GM23338 (cell line): ENCODE measurements at regions not wholly inside any gene's neighbourhood (a gene's known extent, or its start where the extent isn't known, plus 50 kb on each side); places are given as distances from the start of the nearest gene placed in this dataset.

Experiments
- CTCF ChIP-seq, 2 experiments: fragments of 200-600 bp in 1 of 2; sonication (generic) in 1 of 2; conservative IDR thresholded peaks; 2 replicates each; pipeline versions ENCODE4 v1.5.1 to v1.6.1; 2016 to 2017; ENCODE audit warnings: antibody characterized with exemption in 2 of 2, low read depth in 2 of 2, mild to moderate bottlenecking in 2 of 2, moderate library complexity in 1 of 2
- EZH2 ChIP-seq: fragments of 200-600 bp; sonication (generic); IDR thresholded peaks from one replicate; pipeline ENCODE4 v1.8.0; 2017; ENCODE audit warnings: antibody characterized with exemption, mild to moderate bottlenecking, low read depth; ENCODE audit not compliant: unreplicated experiment
- REST ChIP-seq: IDR thresholded peaks from one replicate; pipeline ENCODE4 v1.6.1; 2018; ENCODE audit warnings: antibody characterized with exemption; ENCODE audit not compliant: unreplicated experiment
- ZNF114 ChIP-seq: fragments of 250-450 bp; sonication (Bioruptor Pico); IDR thresholded peaks from 2 replicates; pipeline ENCODE4 v1.5.0; 2020; ENCODE audit warnings: mild to moderate bottlenecking, moderate library complexity
- ZNF462 ChIP-seq: fragments of 250-450 bp; sonication (Bioruptor Pico); IDR thresholded peaks from 2 replicates; pipeline ENCODE4 v1.5.0; 2020; ENCODE audit warnings: mild to moderate bottlenecking, moderate library complexity

GRCh38 chr4:10974371-10974770 is 289.8 kb upstream of the CLNK start:
- TF ChIP-seq CTCF (conservative IDR thresholded peaks at IDR 0.05; ENCODE audit: low read depth in 2 of 2) (no peak), ZNF462 (CRISPR knock-in tag) (no peak), REST (no peak), EZH2 (no peak), ZNF114 (CRISPR knock-in tag) (no peak)
